HEK293T (cell line): ENCODE measurements at regions not wholly inside any gene's neighbourhood (a gene's known extent, or its start where the extent isn't known, plus 50 kb on each side); places are given as distances from the start of the nearest gene placed in this dataset.

ENCODE experiments used
- ARNT ChIP-seq: fragments of 450-650 bp; IDR thresholded peaks from 2 replicates; pipeline ENCODE4 v1.6.1; 2017; ENCODE audit warnings: mild to moderate bottlenecking
- BHLHE40 ChIP-seq: fragments of 450-650 bp; IDR thresholded peaks from 2 replicates; pipeline ENCODE4 v1.6.1; 2016; ENCODE audit warnings: mild to moderate bottlenecking, moderate library complexity, borderline replicate concordance
- CTBP1 ChIP-seq: fragments of 450-650 bp; IDR thresholded peaks from 2 replicates; pipeline ENCODE4 v1.6.1; 2016; ENCODE audit warnings: borderline replicate concordance
- ELF4 ChIP-seq: fragments of 450-650 bp; IDR thresholded peaks from 2 replicates; pipeline ENCODE4 v1.6.1; 2017; ENCODE audit warnings: antibody characterized with exemption
- FOXA1 ChIP-seq: fragments of 450-650 bp; IDR thresholded peaks from 2 replicates; pipeline ENCODE4 v1.6.1; 2016; ENCODE audit warnings: mild to moderate bottlenecking
- FOXK2 ChIP-seq: fragments of 450-650 bp; IDR thresholded peaks from 2 replicates; pipeline ENCODE4 v1.6.1; 2016; ENCODE audit warnings: mild to moderate bottlenecking
- FOXM1 ChIP-seq: fragments of 450-650 bp; IDR thresholded peaks from 2 replicates; pipeline ENCODE4 v1.6.1; 2017; ENCODE audit warnings: mild to moderate bottlenecking, borderline replicate concordance
- HDGF ChIP-seq: fragments of 450-650 bp; IDR thresholded peaks from 2 replicates; pipeline ENCODE4 v1.6.1; 2017; ENCODE audit warnings: antibody characterized with exemption, borderline replicate concordance
- NFRKB ChIP-seq: fragments of 450-650 bp; IDR thresholded peaks from 2 replicates; pipeline ENCODE4 v1.6.1; 2016; ENCODE audit warnings: mild to moderate bottlenecking, moderate library complexity
- SP1 ChIP-seq: fragments of 450-650 bp; IDR thresholded peaks from 2 replicates; pipeline ENCODE4 v1.6.1; 2017
- SUZ12 ChIP-seq: fragments of 450-650 bp; IDR thresholded peaks from 2 replicates; pipeline ENCODE4 v1.6.1; 2016; ENCODE audit warnings: mild to moderate bottlenecking
- TARDBP ChIP-seq: fragments of 450-650 bp; IDR thresholded peaks from 2 replicates; pipeline ENCODE4 v1.6.1; 2016
- ZNF384 ChIP-seq: fragments of 450-650 bp; IDR thresholded peaks from 2 replicates; pipeline ENCODE4 v1.6.1; 2016

- no peak for TF ChIP-seq SUZ12
- no peak for TF ChIP-seq FOXK2
- no peak for TF ChIP-seq SP1
- no peak for TF ChIP-seq BHLHE40
- TF ChIP-seq FOXA1: no peak
- no peak for TF ChIP-seq ELF4
- no peak for TF ChIP-seq NFRKB
- TF ChIP-seq FOXM1: no peak
- no peak for TF ChIP-seq ARNT
- no peak for TF ChIP-seq HDGF
- TF ChIP-seq TARDBP: no peak
- TF ChIP-seq ZNF384: no peak
- no peak for TF ChIP-seq CTBP1
Measured at GRCh38 chr6:55980627-55981211, 105.3 kb upstream of the BMP5 start.
